GM12892 (cell line): ENCODE measurements at regions not wholly inside any gene's neighbourhood (a gene's known extent, or its start where the extent isn't known, plus 50 kb on each side); places are given as distances from the start of the nearest gene placed in this dataset.

Source experiments
- POLR2A ChIP-seq: IDR thresholded peaks from 2 replicates; pipeline ENCODE4 v1.6.1; 2011; ENCODE audit warnings: low read depth, low read length, control low read depth
- POLR2AphosphoS5 ChIP-seq: IDR thresholded peaks from 2 replicates; pipeline ENCODE4 v1.6.1; 2011; ENCODE audit warnings: low read depth, low read length, control low read depth

GRCh38 chr20:60403105-60403741 lies 445.0 kb downstream of the CDH26 start:
- TF ChIP-seq POLR2AphosphoS5 (no peak), POLR2A (no peak)
